H1 (cell line): ENCODE measurements at regions not wholly inside any gene's neighbourhood (a gene's known extent, or its start where the extent isn't known, plus 50 kb on each side); places are given as distances from the start of the nearest gene placed in this dataset.

Experiments used
- BACH1 ChIP-seq: IDR thresholded peaks from 2 replicates; pipeline ENCODE4 v1.6.1; 2012; ENCODE audit warnings: low read length, improper control_type of control experiment
- NANOG ChIP-seq: IDR thresholded peaks from 2 replicates; pipeline ENCODE4 v1.6.1; 2011; ENCODE audit warnings: low read length, low read depth, mild to moderate bottlenecking, inconsistent platforms; ENCODE audit not compliant: insufficient read depth, poor library complexity, severe bottlenecking
- TAF1 ChIP-seq: IDR thresholded peaks from 2 replicates; pipeline ENCODE4 v1.6.1; 2011; ENCODE audit warnings: mild to moderate bottlenecking, low read depth, low read length
- ZNF274 ChIP-seq: IDR thresholded peaks from 2 replicates; pipeline ENCODE4 v1.7.0; 2012; ENCODE audit warnings: low read length, borderline replicate concordance; ENCODE audit errors: extremely low read depth

DNA sequence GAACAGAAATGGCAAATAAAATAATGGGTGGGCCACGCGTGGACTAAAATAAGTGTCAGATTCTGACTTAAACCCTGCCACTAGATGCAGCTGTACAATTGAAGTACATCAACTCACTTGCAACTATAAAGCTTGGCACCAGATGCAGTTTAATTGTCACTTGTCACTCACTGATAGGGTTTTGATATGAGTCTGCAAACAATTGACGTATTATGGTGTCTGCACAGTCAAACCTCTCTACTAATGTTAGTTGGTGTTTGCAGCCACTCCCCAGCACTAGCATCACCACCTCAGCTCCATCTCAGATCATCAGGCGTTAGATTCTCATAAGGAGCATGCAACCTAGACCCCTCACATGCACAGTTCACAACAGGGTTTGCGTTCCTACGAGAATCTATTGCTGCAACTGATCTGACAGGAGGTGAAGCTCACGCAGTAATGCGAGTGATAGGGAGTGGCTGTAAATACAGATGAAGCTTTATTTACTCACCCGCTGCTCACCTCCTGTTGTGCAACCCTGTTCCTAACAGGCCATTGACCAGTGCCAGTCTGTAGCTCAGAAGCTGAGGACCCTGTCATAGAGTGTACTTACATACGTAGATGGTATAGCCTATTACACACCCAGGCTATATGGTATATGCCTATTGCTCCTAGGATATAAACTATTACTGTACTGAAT, 72.1 kb upstream of the SEMA6A start (continued):
- TF ChIP-seq ZNF274 (no peak), BACH1 (no peak), NANOG (no peak), TAF1 (no peak)
